Stimulated activated effector memory CD8-positive, alpha-beta T cell treated with anti-CD3 and anti-CD28 coated beads, Interleukin-12 subunit alpha, Interleukin-12 subunit beta, amount 100 ng/mL, for 72 hours (primary cell): ENCODE measurements at regions not wholly inside any gene's neighbourhood (a gene's known extent, or its start where the extent isn't known, plus 50 kb on each side); places are given as distances from the start of the nearest gene placed in this dataset.
"Not testable (repeated sequence)": the region's sequence is repeated elsewhere in the genome, so short reads cannot be mapped to it uniquely, and the experiment has no call there.

Experiments
- ATAC-seq: fragments of 150-1000 bp; cut with Tn5 transposase; 2 replicates; pipeline ENCODE4 v1.10.0; 2021
- DNase-seq, 2 donors: peaks; one replicate each; pipeline ENCODE4 v3.0.0; 2021 to 2022; ENCODE audit warnings: low spot score in 2 of 2
- H3K27ac Mint-ChIP-seq: one replicate; pipeline ENCODE4 v1.8.0; 2022; ENCODE audit warnings: mild to moderate bottlenecking, mixed read lengths
- H3K36me3 Mint-ChIP-seq: one replicate; pipeline ENCODE4 v1.8.0; 2022; ENCODE audit warnings: mild to moderate bottlenecking, mixed read lengths
- H3K4me1 Mint-ChIP-seq: one replicate; pipeline ENCODE4 v1.8.0; 2022; ENCODE audit warnings: mixed read lengths
- H3K4me3 Mint-ChIP-seq: one replicate; pipeline ENCODE4 v1.8.0; 2022; ENCODE audit warnings: mild to moderate bottlenecking, mixed read lengths
- H3K9me3 Mint-ChIP-seq: one replicate; pipeline ENCODE4 v1.8.0; 2022; ENCODE audit warnings: mixed read lengths

GRCh38 chr10:101280511-101280910, 51.2 kb upstream of the LBX1 start:
- DNase-seq (no peak), ATAC-seq (no peak)
- H3K27ac Mint-ChIP-seq = no peak overlapping the region
- H3K4me3 Mint-ChIP-seq = no peak overlapping the region
- H3K9me3 Mint-ChIP-seq = no peaks in the 10 kb centered on the region
- H3K36me3 Mint-ChIP-seq = no peaks in the 10 kb centered on the region
- peaks cover 20% of the 10 kb centered on the region for H3K4me1 Mint-ChIP-seq

- not testable (repeated sequence) for H3K36me3 Mint-ChIP-seq, H3K9me3 Mint-ChIP-seq, H3K4me3 Mint-ChIP-seq, DNase-seq, H3K27ac Mint-ChIP-seq, ATAC-seq
- H3K4me1 Mint-ChIP-seq = peaks cover 22% of the 10 kb centered on the region
These were observed 51.7 kb upstream of the LBX1 start for GRCh38 chr10:101280921-101281320.

GRCh38 chr10:101282947-101283346, 53.7 kb upstream of the LBX1 start:
- no peak overlapping the region for H3K27ac Mint-ChIP-seq
- H3K4me3 Mint-ChIP-seq = no peak overlapping the region
- no peak for DNase-seq
- H3K4me1 Mint-ChIP-seq = peaks cover 27% of the 10 kb centered on the region
- ATAC-seq = no peak
- no peaks in the 10 kb centered on the region for H3K36me3 Mint-ChIP-seq
- no peaks in the 10 kb centered on the region for H3K9me3 Mint-ChIP-seq

- Mint-ChIP-seq H3K4me3 (peak overlapping the region; percentile 16), H3K4me1 (peaks cover 27% of the 10 kb centered on the region), H3K27ac (no peak overlapping the region), H3K9me3 (no peaks in the 10 kb centered on the region), H3K36me3 (no peaks in the 10 kb centered on the region)
- DNase-seq (no peak), ATAC-seq (no peak)
These were observed 54.5 kb upstream of the LBX1 start for GRCh38 chr10:101283762-101284100.

GRCh38 chr10:101284101-101284743, 55.0 kb upstream of the LBX1 start:
- Mint-ChIP-seq H3K36me3 (no peaks in the 10 kb centered on the region), H3K27ac (no peak overlapping the region), H3K4me3 (peak overlapping the region; percentile 16), H3K4me1 (peaks cover 27% of the 10 kb centered on the region), H3K9me3 (no peaks in the 10 kb centered on the region)
- ATAC-seq = no peak
- no peak for DNase-seq

GRCh38 chr10:101284744-101285463, 55.6 kb upstream of the LBX1 start:
- no peaks in the 10 kb centered on the region for H3K36me3 Mint-ChIP-seq
- no peaks in the 10 kb centered on the region for H3K9me3 Mint-ChIP-seq
- ATAC-seq (no peak), DNase-seq (no peak)
- no peak overlapping the region for H3K4me3 Mint-ChIP-seq
- no peak overlapping the region for H3K27ac Mint-ChIP-seq
- H3K4me1 Mint-ChIP-seq = peaks cover 27% of the 10 kb centered on the region

GRCh38 chr10:101285519-101286070, 56.3 kb upstream of the LBX1 start:
- Mint-ChIP-seq H3K36me3 (no peaks in the 10 kb centered on the region), H3K4me1 (peaks cover 31% of the 10 kb centered on the region), H3K9me3 (no peaks in the 10 kb centered on the region), H3K4me3 (no peak overlapping the region), H3K27ac (no peak overlapping the region)
- no peak for DNase-seq
- ATAC-seq = no peak

GRCh38 chr10:101286248-101287046, 57.2 kb upstream of the LBX1 start:
- DNase-seq (no peak), ATAC-seq (no peak)
- peaks cover 37% of the 10 kb centered on the region for H3K4me1 Mint-ChIP-seq
- H3K36me3 Mint-ChIP-seq = no peaks in the 10 kb centered on the region
- H3K4me3 Mint-ChIP-seq = no peak overlapping the region
- H3K27ac Mint-ChIP-seq = no peak overlapping the region
- H3K9me3 Mint-ChIP-seq = no peaks in the 10 kb centered on the region

- Mint-ChIP-seq H3K27ac (no peak overlapping the region), H3K4me3 (no peak overlapping the region), H3K9me3 (no peaks in the 10 kb centered on the region), H3K4me1 (peaks cover 37% of the 10 kb centered on the region), H3K36me3 (no peaks in the 10 kb centered on the region)
- ATAC-seq = no peak
- no peak for DNase-seq
These were observed 58.1 kb upstream of the LBX1 start for GRCh38 chr10:101287183-101287996.

GRCh38 chr10:101287997-101288635, 58.9 kb upstream of the LBX1 start:
- Mint-ChIP-seq H3K4me1 (peaks cover 37% of the 10 kb centered on the region), H3K9me3 (no peaks in the 10 kb centered on the region), H3K4me3 (no peak overlapping the region), H3K27ac (no peak overlapping the region), H3K36me3 (no peaks in the 10 kb centered on the region)
- DNase-seq (no peak), ATAC-seq (no peak)

GRCh38 chr10:101289541-101289940, 60.3 kb upstream of the LBX1 start:
- H3K9me3 Mint-ChIP-seq = no peaks in the 10 kb centered on the region
- DNase-seq = no peak
- H3K36me3 Mint-ChIP-seq = no peaks in the 10 kb centered on the region
- H3K4me3 Mint-ChIP-seq = no peak overlapping the region
- no peak for ATAC-seq
- H3K4me1 Mint-ChIP-seq = peaks cover 26% of the 10 kb centered on the region
- no peak overlapping the region for H3K27ac Mint-ChIP-seq

- ATAC-seq (no peak), DNase-seq (no peak)
- Mint-ChIP-seq H3K4me3 (no peak overlapping the region), H3K27ac (no peak overlapping the region), H3K9me3 (no peaks in the 10 kb centered on the region), H3K36me3 (no peaks in the 10 kb centered on the region), H3K4me1 (peaks cover 17% of the 10 kb centered on the region)
These were observed 61.2 kb upstream of the LBX1 start for GRCh38 chr10:101290431-101290830.

- H3K27ac Mint-ChIP-seq = no peak overlapping the region
- H3K4me3 Mint-ChIP-seq = peak overlapping the region; percentile 73
- no peak for DNase-seq
- peaks cover 15% of the 10 kb centered on the region for H3K4me1 Mint-ChIP-seq
- H3K9me3 Mint-ChIP-seq = no peaks in the 10 kb centered on the region
- no peak for ATAC-seq
- no peaks in the 10 kb centered on the region for H3K36me3 Mint-ChIP-seq
These were observed 61.6 kb upstream of the LBX1 start for GRCh38 chr10:101290881-101291280.

GRCh38 chr10:101291331-101292193, 62.3 kb upstream of the LBX1 start:
- Mint-ChIP-seq H3K27ac (no peak overlapping the region), H3K36me3 (no peaks in the 10 kb centered on the region), H3K4me1 (peaks cover 15% of the 10 kb centered on the region), H3K9me3 (no peaks in the 10 kb centered on the region), H3K4me3 (peak overlapping the region; percentile 73)
- ATAC-seq (peak; percentile 76), DNase-seq (no peak)
